HG02840 (cell line): ENCODE measurements at regions not wholly inside any gene's neighbourhood (a gene's known extent, or its start where the extent isn't known, plus 50 kb on each side); places are given as distances from the start of the nearest gene placed in this dataset.

Experiments used
- ATAC-seq: cut with Tn5 transposase; IDR thresholded peaks from one replicate; pipeline ENCODE4 v1.9.1; 2021; ENCODE audit warnings: mild to moderate bottlenecking, moderate library complexity, moderate number of reproducible peaks; ENCODE audit not compliant: unreplicated experiment, low FRiP score

- ATAC-seq, result no peak
Measured at GRCh38 chr2:196224756-196225155, 53.4 kb upstream of the STK17B start.

GRCh38 chr2:196225213-196225612 lies 53.8 kb upstream of the STK17B start:
- ATAC-seq, result no peak

- ATAC-seq, result no peak
Measured at GRCh38 chr2:196226058-196226706, 54.8 kb upstream of the STK17B start.

- no peak for ATAC-seq
Measured at GRCh38 chr2:196226707-196227065, 55.3 kb upstream of the STK17B start.

GRCh38 chr2:196229013-196229412 lies 57.6 kb upstream of the STK17B start:
- ATAC-seq, result no peak

- ATAC-seq, result no peak
Measured at GRCh38 chr2:196230061-196230854, 58.9 kb upstream of the STK17B start.

GRCh38 chr2:196233021-196233804 lies 61.8 kb upstream of the STK17B start:
- ATAC-seq, result peak; percentile 12

- peak; percentile 77 for ATAC-seq
Measured at GRCh38 chr2:196233805-196234475, 62.6 kb upstream of the STK17B start.

- no peak for ATAC-seq
Measured at GRCh38 chr2:196234672-196235071, 63.3 kb upstream of the STK17B start.

- ATAC-seq, result no peak
Measured at GRCh38 chr2:196238836-196239380, 67.5 kb upstream of the STK17B start.

GRCh38 chr2:196239622-196240587 lies 68.5 kb upstream of the STK17B start:
- peak; percentile 86 for ATAC-seq

- no peak for ATAC-seq
Measured at GRCh38 chr2:196241175-196241574, 69.8 kb upstream of the STK17B start.

- ATAC-seq, result peak; percentile 76
Measured at GRCh38 chr2:196242131-196242620, 70.8 kb upstream of the STK17B start.

- no peak for ATAC-seq
Measured at GRCh38 chr2:196244516-196244915, 73.1 kb upstream of the STK17B start.

GRCh38 chr2:196244966-196245365 lies 73.6 kb upstream of the STK17B start:
- ATAC-seq, result no peak

GRCh38 chr2:196245378-196246140 lies 74.2 kb upstream of the STK17B start:
- ATAC-seq, result no peak

GRCh38 chr2:196247114-196247975 lies 76.0 kb upstream of the STK17B start:
- ATAC-seq, result no peak

GRCh38 chr2:196247976-196248280 lies 76.5 kb upstream of the STK17B start:
- ATAC-seq, result no peak
